Fibroblast of lung (primary cell): ENCODE measurements at regions not wholly inside any gene's neighbourhood (a gene's known extent, or its start where the extent isn't known, plus 50 kb on each side); places are given as distances from the start of the nearest gene placed in this dataset.

ENCODE experiments used
- DNase-seq, 2 donors: peaks; one replicate each; pipeline versions ENCODE4 v3.0.0 to v3.0.0-alpha.2; 2010; ENCODE audit warnings: low read depth in 2 of 2
- H2AFZ ChIP-seq: 2 replicates; pipeline ENCODE4 v1.5.1; 2012; ENCODE audit warnings: low read length, control low read depth, inconsistent platforms
- H3K27ac ChIP-seq: 2 replicates; pipeline ENCODE4 v1.5.1; 2011; ENCODE audit warnings: low read length, control low read depth; ENCODE audit not compliant: insufficient read depth
- H3K27me3 ChIP-seq: 2 replicates; pipeline ENCODE4 v1.5.1; 2011; ENCODE audit warnings: mild to moderate bottlenecking, low read length; ENCODE audit not compliant: control insufficient read depth, insufficient read depth
- H3K36me3 ChIP-seq: 2 replicates; pipeline ENCODE4 v1.5.1; 2011; ENCODE audit warnings: low read length; ENCODE audit not compliant: control insufficient read depth, insufficient read depth
- H3K4me1 ChIP-seq: 2 replicates; pipeline ENCODE4 v1.5.1; 2011; ENCODE audit warnings: low read length; ENCODE audit not compliant: control insufficient read depth, insufficient read depth; ENCODE audit errors: extremely low read depth
- H3K4me2 ChIP-seq: 2 replicates; pipeline ENCODE4 v1.5.1; 2011; ENCODE audit warnings: low read length, control low read depth; ENCODE audit not compliant: insufficient read depth; ENCODE audit errors: extremely low read depth
- H3K4me3 ChIP-seq, 4 experiments: fragments of 200-600 bp in 1 of 4; sonication (generic) in 1 of 4; replicated peaks in 1 of 4; 2 replicates each; pipeline ENCODE4 v1.5.1; 2011 to 2016; ENCODE audit warnings: low read length in 4 of 4, low read depth in 3 of 4, mild to moderate bottlenecking in 3 of 4, control low read depth in 2 of 4, inconsistent platforms in 1 of 4, mixed read lengths in 1 of 4; ENCODE audit not compliant: insufficient read depth in 1 of 4; ENCODE audit errors: control extremely low read depth in 1 of 4
- H3K79me2 ChIP-seq: 2 replicates; pipeline ENCODE4 v1.5.1; 2012; ENCODE audit warnings: mild to moderate bottlenecking, low read length, inconsistent platforms; ENCODE audit not compliant: control insufficient read depth, insufficient read depth
- H3K9ac ChIP-seq: 2 replicates; pipeline ENCODE4 v1.5.1; 2011; ENCODE audit warnings: mild to moderate bottlenecking, low read length, control low read depth; ENCODE audit not compliant: insufficient read depth
- H3K9me3 ChIP-seq: 2 replicates; pipeline ENCODE4 v1.5.1; 2012; ENCODE audit warnings: low read depth, low read length; ENCODE audit not compliant: control insufficient read depth, insufficient read depth
- H4K20me1 ChIP-seq: 2 replicates; pipeline ENCODE4 v1.5.1; 2011; ENCODE audit warnings: low read length; ENCODE audit not compliant: control insufficient read depth, insufficient read depth; ENCODE audit errors: extremely low read depth
- CTCF ChIP-seq, 2 donors: IDR thresholded peaks in 1 of 2; conservative IDR thresholded peaks in 1 of 2; 1 replicate in 1 of 2; 2 replicates in 1 of 2; pipeline ENCODE4 v1.5.1; 2011 to 2012; ENCODE audit warnings: low read length in 2 of 2, control low read depth in 1 of 2, inconsistent platforms in 1 of 2, low read depth in 1 of 2, mild to moderate bottlenecking in 1 of 2
- EZH2 ChIP-seq: IDR thresholded peaks from 2 replicates; pipeline ENCODE4 v1.5.1; 2012; ENCODE audit warnings: low read length, control low read depth, mild to moderate bottlenecking; ENCODE audit errors: missing control alignments

GRCh38 chr7:4416396-4417056, 265.6 kb upstream of the FOXK1 start:
- Histone ChIP-seq H3K9me3 (no peaks in the 10 kb centered on the region), H3K4me3 (peak overlapping the region in 1 of 4 experiments; percentile 42), H3K4me1 (no peaks in the 10 kb centered on the region), H3K4me2 (no peak overlapping the region), H3K27ac (no peak overlapping the region), H2AFZ (no peak overlapping the region), H3K27me3 (no peaks in the 10 kb centered on the region), H3K36me3 (no peaks in the 10 kb centered on the region), H3K79me2 (no peaks in the 10 kb centered on the region), H4K20me1 (no peaks in the 10 kb centered on the region), H3K9ac (no peak overlapping the region)
- peak; percentile 14 to 24 for DNase-seq
- no peak for TF ChIP-seq EZH2
- no peak for TF ChIP-seq CTCF (conservative IDR thresholded peaks at IDR 0.05 in 1 of 2, IDR thresholded peaks at IDR 0.05 in 1 of 2; ENCODE audit: low read depth in 1 of 2, low read length in 2 of 2)

GRCh38 chr7:4428526-4428925, 253.6 kb upstream of the FOXK1 start:
- Histone ChIP-seq H3K4me2 (no peak overlapping the region), H3K9ac (no peak overlapping the region), H3K4me3 (no peak overlapping the region), H3K36me3 (no peaks in the 10 kb centered on the region), H3K4me1 (no peaks in the 10 kb centered on the region), H2AFZ (no peak overlapping the region), H4K20me1 (no peaks in the 10 kb centered on the region), H3K9me3 (no peaks in the 10 kb centered on the region), H3K27ac (no peak overlapping the region), H3K27me3 (no peaks in the 10 kb centered on the region), H3K79me2 (no peaks in the 10 kb centered on the region)
- DNase-seq: no peak
- TF ChIP-seq CTCF (conservative IDR thresholded peaks at IDR 0.05 in 1 of 2, IDR thresholded peaks at IDR 0.05 in 1 of 2; ENCODE audit: low read depth in 1 of 2, low read length in 2 of 2) (no peak), EZH2 (no peak)

GRCh38 chr7:4430227-4430626, 251.9 kb upstream of the FOXK1 start:
- H3K4me1 ChIP-seq: no peaks in the 10 kb centered on the region
- H4K20me1 ChIP-seq: no peaks in the 10 kb centered on the region
- TF ChIP-seq CTCF (conservative IDR thresholded peaks at IDR 0.05 in 1 of 2, IDR thresholded peaks at IDR 0.05 in 1 of 2; ENCODE audit: low read depth in 1 of 2, low read length in 2 of 2) (no peak), EZH2 (no peak)
- H3K36me3 ChIP-seq: no peaks in the 10 kb centered on the region
- no peak overlapping the region for H3K27ac ChIP-seq
- DNase-seq: no peak
- H3K9ac ChIP-seq: no peak overlapping the region
- H3K79me2 ChIP-seq: no peaks in the 10 kb centered on the region
- H3K4me3 ChIP-seq: no peak overlapping the region
- no peak overlapping the region for H3K4me2 ChIP-seq
- no peak overlapping the region for H2AFZ ChIP-seq
- H3K9me3 ChIP-seq: no peaks in the 10 kb centered on the region
- H3K27me3 ChIP-seq: no peaks in the 10 kb centered on the region
